ENCODE measurements at regions not wholly inside any gene's neighbourhood (a gene's known extent, or its start where the extent isn't known, plus 50 kb on each side); places are given as distances from the start of the nearest gene placed in this dataset.

GRCh38 chr9:118088090-118088489, 383.9 kb downstream of the TLR4 start:
- no peak for DNase-seq

DNA sequence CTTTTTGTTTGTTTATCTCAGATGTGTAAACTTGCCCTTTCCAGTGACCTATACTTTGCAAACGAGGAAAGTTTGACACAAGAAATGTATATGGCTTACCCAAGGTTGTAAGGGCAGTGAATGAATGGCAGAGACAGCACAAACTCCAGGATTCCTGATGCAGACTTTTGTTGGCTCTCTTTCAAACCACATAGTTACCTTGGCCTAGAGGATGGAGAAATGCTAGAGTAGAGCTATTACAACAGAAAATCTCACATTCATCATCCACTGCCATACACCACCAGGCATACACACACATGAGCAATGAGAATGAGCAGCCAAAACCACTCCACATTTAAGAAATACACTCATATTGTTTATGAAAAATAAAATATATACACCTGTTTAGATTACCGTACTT, 387.0 kb downstream of the TLR4 start:
- no peak for DNase-seq

DNA sequence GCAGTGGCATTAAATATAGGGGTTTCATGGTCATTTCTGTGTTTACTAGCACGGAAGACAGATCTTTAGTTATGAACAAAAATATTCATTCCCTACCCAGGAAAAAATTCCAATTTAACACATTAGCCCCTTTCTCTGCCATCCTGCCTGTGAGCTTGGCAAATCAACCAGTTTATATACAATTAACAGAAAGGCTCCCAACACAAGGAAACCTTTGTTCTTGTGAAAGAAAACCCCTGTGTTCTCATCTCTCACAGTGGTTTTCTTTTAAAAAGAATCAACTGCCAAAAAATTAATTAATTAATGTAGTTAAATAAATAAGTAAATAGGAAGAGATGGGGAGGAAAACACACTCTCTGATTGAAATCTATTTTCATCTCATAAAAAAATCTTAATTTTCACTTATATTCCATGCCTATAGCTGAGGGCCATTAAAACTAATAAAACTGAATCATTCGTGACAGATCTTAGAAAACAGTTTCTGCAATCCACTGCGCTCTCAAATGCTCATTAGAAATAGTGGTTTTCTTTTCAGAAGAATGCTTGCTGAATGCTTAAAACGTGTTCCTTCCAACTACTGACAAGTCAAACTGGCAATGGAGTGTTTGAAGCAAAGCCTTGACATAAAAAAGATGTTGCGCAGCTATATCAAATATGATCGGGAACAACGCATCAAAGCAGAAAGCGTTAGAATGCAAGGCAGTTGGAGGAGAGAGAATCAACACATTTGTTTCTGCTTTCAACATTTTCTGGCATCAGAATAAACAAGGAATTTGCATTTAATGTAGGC, 387.7 kb downstream of the TLR4 start:
- DNase-seq: no peak

DNA sequence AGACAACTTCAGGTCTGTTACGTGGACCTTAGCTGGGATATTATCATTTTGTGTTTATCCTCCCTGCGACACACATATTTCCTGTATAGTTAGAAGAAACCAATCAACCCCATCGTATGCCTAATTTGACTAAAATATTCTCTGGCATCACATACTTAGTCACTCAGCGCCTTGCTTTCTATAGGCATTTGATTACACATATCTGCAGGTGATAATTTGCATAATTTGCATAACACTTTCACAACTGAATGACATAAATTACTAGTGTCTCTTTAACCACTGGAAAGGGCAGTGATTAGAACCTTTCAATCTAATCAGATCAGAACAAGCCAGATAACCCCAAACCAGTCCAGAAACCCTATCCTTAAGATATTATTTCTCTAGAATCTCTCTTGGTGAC, 390.2 kb downstream of the TLR4 start:
- no peak for DNase-seq

DNA sequence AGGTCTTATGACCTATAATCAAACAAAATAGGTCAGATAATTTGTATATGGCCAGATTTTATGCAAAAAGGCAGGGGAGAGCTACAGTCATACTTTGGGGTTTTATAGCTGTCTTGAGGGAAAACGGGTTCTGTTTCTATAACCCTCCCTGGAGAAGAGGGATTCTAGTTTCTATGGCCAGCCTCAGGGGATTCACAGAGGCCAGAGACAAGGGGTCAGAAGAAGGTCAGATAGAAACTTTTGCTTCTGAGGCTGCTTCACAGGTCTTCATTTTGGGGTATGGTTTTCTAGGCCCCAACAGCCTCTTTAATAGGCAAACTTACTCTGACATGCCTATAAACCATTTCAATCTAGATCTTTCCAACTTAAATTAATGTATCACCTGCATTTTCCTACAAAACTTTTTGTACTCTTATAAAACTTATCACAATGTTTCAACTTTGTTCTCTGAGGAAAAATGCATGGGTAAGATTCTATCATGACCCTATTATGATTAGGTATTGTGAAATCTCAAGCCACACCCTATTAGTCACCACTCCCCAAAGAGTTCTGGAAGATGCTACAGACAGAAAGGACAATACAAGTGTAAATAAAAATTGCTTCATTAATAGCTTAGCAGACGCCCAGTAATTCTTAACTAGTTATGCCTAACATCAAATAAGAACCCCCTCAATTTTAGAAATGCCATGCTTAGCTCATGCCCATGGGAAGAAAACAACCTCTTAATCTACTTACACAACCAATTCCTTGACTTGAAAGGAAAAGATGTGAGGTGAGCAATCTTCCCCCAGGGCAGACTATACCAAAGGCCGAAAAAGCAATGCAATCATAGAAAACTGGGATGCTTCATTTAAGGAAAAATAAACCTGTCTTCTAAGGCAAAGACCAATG, 396.6 kb downstream of the TLR4 start:
- no peak for DNase-seq

GRCh38 chr9:118104363-118104762, 400.2 kb downstream of the TLR4 start:
- no peak for DNase-seq

GRCh38 chr9:118108971-118109370, 404.8 kb downstream of the TLR4 start:
- DNase-seq: no peak

- no peak for DNase-seq
These were observed 405.3 kb downstream of the TLR4 start for GRCh38 chr9:118109542-118109941.

- no peak for DNase-seq
These were observed 417.2 kb downstream of the TLR4 start for GRCh38 chr9:118121361-118121760.

- DNase-seq: no peak
These were observed 424.1 kb downstream of the TLR4 start for GRCh38 chr9:118128313-118128712.

DNA sequence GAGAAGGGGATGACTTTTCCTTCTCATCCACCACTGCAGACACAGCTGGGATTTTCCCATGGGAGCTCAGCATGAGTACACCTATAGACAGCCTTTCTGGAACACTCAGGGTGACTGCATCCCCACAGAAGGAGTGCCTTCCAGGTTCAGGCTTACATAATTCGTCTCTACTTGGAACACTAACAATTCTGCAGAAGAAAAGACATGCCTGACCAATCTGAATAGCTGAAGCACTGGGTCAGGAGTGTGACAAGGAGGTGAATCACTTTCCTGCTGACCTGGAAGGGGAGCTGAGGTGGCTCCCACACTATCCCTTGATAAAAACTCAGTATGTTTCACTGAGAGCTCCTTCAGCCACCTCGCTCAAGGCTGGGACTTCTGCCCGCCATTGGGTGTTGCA, 425.3 kb downstream of the TLR4 start:
- DNase-seq: no peak

- no peak for DNase-seq
These were observed 444.8 kb downstream of the TLR4 start for GRCh38 chr9:118148990-118149389.

GRCh38 chr9:118156846-118157245, 452.6 kb downstream of the TLR4 start:
- DNase-seq: no peak

- DNase-seq: no peak
These were observed 458.5 kb downstream of the TLR4 start for GRCh38 chr9:118162716-118163115.

DNA sequence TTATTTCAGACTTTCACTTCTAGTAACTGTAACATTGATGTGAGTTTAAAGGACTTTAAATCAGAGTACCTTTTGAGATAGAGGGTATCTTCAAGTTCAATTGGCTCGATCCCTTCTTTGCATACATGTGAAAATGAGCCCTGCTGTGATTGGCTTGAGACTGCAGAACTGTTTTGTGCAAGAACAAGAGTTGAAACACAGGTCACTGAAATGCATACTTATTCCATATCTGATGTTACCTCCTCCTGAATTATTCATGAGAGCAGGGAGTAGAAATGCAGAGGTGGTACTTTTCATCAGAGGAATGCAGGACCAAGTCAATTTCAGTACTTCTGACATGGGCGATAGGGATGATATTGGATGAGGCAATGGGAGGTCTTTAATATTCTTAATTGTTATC, 459.5 kb downstream of the TLR4 start:
- no peak for DNase-seq

DNA sequence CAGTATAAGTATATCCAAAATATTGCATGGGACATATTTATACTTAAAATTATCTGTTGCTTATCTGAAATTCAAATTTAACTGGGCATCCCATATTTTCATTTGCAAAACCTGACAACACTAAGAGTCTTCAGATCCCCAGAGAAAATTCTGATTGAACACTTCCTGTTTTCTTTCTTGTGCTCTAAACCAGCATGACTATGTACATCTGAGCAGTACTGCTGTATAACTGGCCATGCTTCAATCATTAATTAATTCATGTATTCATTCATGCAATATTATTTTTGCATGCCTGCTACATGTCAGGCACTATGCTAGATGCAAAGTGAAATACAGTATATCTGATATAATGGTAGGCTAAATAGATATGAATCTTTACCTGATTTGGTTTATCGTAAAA, 461.2 kb downstream of the TLR4 start:
- no peak for DNase-seq

GRCh38 chr9:118170032-118170955, 466.1 kb downstream of the TLR4 start:
- DNase-seq: no peak

GRCh38 chr9:118177241-118177640, 473.0 kb downstream of the TLR4 start:
- DNase-seq: no peak

DNA sequence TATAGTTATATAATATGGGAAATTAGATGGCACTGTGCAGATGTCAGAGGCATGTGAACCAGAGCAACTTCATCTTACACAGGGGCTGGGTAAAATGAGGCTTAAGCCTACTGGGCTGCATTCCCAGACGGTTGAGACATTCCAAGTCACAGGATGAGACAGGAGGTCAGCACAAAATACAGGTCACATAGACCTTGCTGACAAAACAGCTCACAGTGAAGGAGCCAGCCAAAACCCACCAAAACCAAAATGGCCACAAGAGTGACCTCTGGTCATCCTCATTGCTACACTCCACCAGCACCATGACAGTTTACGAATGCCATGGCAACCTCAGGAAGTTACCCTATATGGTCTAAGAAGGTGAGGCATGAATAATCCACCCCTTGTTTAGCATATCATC, 479.4 kb downstream of the TLR4 start:
- DNase-seq: no peak

- DNase-seq: no peak
These were observed 483.2 kb downstream of the TLR4 start for GRCh38 chr9:118187408-118187807.

- no peak for DNase-seq
These were observed 485.4 kb downstream of the TLR4 start for GRCh38 chr9:118189615-118190014.

DNA sequence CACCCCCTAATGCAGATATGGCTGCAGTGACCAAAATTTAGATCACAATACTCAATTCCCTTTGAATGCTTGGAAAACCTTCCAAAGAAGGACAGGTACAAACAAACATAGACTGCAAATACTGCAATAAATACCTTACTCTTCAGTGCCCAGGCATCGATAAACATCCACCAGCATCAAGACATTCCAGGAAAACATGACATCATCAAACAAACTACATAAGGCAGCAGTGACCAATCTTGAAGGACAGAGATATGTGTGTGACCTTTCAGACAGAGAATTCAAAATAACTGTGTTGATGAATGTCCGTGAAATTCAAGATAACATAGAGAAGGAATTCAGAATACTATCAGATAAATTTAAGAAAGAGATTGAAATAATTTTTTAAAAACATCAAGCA, 488.6 kb downstream of the TLR4 start:
- DNase-seq: no peak

- DNase-seq: no peak
These were observed 505.1 kb downstream of the TLR4 start for GRCh38 chr9:118209343-118209742.

Data from activated effector memory CD4-positive, alpha-beta T cell treated with Interleukin-2 at 50 U/mL for 16 hours (primary cell).